ENCODE measurements at regions not wholly inside any gene's neighbourhood (a gene's known extent, or its start where the extent isn't known, plus 50 kb on each side); places are given as distances from the start of the nearest gene placed in this dataset.
"Not testable (repeated sequence)": the region's sequence is repeated elsewhere in the genome, so short reads cannot be mapped to it uniquely, and the experiment has no call there.

DNA sequence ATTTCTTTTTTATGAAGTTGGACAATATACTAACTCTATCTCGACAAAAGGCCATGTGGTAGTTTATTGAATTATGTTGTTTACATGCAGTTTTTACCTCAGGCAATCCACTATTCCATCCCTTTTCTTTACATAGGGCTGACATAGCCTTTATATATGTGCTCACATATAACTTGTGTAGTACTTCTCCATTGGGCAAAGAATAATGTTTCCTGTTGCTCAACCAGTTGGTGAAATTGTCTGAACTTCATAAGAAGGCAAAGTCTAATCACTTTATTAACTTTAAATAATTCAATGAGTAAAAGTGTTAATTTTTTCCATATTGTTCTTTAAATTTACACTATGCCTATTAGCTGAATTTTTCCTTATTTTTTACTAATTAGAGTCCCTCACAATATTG lies 1272.1 kb downstream of the EPHA7 start:
- no peak for DNase-seq (ENCODE audit: low spot score)

DNA sequence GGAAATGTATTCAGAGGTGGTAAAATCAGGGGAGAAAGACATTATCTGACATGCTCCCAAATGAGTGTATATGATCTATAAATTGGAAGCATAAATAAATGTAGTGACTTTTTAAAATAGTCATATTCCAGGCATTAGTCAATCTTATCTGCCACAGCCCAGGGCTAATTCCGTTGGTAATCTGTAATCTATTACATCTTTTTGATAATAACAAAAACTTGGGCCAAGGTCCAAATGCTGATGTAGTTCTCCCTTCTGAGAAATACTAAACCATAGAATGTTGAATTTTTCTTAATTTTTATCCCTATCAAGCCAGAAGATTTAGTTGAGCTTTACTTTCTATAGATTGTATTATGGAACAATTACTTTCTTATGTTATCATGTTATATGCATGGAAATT lies 1279.8 kb downstream of the EPHA7 start:
- no peak for DNase-seq (ENCODE audit: low spot score)

DNA sequence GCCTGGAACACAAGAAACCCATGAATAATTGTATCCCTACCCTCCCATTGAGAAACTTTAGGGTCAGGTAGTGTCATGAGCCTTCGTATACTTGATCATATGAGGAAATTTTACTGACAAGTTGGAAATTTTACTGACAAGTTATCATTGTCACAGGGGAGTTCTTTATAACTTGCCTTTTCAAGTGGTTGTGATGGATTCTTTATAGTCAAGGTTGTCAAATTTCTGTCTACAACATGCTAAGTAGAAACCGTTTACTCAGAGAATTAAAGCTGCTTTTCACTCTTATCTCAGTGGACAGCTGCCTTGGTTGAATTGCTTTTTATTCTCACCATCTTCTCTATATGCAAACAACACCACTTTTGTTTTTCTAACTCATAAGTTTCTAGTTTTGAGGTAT lies 1286.4 kb downstream of the EPHA7 start:
- no peak for DNase-seq (ENCODE audit: low spot score)

DNA sequence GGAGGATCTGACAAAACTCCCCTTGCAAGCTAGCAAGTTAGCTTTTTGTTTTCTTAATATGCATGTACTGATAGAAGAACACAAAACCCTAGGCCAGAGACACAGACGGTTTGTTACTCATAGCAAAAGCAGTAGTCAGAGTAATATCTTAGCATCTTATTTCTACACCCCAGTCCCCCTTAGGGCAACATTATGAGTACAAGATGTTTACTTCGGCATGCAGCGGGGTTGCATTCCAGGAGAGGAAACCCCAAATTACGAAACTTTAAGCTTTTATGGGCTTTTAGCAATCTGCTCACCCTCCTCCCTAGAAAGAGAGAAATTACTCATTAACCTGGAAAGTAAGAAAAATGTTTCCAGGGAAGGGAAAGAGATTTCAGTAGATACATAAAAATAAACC lies 1286.9 kb downstream of the EPHA7 start:
- no peak for DNase-seq (ENCODE audit: low spot score)

DNA sequence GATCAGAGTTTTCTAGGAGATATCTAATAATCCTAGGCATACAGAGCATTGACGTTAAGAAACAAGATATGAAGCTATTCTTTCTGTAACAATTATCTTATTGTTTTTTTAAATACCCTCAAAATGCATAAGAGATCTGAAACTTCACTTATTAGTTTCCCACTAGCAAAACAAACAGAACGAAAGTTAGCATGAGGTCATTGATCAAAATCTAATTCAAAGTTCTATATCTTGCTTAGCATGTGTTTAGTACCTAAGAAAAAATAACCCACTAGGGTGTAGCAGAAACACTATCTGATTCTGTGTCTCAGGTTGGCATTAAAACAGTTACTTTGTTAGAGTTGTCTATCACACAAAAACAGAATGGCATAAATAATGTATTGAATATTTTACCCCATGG lies 1288.4 kb downstream of the EPHA7 start:
- DNase-seq (ENCODE audit: low spot score) = no peak

DNA sequence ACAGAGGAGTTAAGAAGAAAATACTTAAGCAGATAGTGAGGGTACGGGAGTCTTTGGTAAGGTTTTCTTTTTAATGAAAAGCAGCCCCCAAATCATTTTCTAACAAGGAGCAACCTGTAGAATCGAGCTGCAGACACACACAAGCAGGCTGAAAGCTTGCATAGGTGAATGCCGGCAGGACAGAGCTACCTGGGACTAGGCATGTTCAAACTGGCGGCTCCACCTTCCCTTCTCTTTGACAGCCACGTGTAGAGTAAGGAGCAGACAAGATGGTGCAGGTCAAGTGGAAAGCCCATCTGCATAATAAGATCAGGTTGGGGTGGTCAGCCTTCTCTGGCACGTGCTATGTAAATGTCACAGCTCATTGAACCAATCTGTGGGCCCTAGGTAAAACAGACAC lies 1292.4 kb downstream of the EPHA7 start:
- DNase-seq (ENCODE audit: low spot score) = no peak

DNA sequence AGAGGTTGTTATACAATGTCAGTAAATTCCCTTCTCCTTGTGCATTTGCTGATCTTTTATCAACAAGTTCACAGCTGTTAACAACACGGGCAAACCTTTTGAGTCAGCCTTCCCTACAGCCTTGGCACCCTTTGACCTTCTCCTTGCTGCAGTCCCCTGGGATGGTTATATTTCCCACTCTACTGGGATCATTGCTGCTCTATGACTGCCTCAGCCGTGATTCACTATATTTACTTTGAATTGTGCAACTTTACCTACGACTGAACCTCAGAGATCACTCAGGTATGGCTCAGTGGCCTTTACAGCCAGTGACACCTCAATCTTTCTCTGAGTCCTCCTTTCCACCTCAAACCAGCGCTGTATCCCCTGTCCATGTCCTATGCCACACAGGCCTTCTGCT lies 1293.3 kb downstream of the EPHA7 start:
- DNase-seq (ENCODE audit: low spot score) = no peak

DNA sequence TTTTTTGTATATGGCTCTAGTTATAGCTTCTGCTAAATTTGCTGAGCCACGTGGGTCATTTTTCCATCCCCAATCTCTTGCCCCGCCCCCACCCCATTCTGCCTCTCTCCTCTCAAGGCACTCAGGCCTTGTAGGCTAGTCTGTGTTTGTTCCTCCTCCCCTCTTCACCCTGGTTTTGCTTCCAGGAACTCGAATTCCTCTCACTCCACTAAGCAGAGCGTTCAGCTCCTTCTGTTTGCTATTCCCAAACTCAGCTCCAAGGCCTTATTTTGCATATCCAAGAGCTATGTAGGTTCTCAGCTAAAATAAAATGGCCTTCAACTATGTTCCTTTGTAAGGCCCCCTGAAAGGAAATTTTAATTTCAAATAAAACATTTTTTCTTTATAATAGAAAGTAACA lies 1293.7 kb downstream of the EPHA7 start:
- no peak for DNase-seq (ENCODE audit: low spot score)

DNA sequence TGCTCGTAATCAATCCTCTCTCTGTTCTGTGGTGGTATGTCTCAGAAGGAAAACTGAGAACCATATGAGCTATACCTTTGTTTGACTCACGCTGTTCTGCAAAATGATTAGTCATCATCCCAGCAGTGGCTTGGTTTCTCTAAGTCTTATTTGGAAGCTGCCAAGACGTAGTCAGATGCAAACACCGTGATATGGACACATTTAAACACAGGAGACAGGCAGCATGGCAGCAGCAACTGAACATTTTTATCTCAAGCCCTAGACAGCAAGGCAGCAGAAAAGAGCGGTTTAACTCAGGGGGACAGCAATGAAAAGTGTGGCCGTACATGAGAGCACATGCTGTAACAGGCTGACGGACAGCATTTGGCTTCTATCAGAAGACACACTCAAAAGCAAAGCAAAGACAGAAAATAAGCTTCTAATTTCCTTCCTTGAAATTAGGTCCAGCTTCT lies 1295.1 kb downstream of the EPHA7 start:
- no peak for DNase-seq (ENCODE audit: low spot score)

DNA sequence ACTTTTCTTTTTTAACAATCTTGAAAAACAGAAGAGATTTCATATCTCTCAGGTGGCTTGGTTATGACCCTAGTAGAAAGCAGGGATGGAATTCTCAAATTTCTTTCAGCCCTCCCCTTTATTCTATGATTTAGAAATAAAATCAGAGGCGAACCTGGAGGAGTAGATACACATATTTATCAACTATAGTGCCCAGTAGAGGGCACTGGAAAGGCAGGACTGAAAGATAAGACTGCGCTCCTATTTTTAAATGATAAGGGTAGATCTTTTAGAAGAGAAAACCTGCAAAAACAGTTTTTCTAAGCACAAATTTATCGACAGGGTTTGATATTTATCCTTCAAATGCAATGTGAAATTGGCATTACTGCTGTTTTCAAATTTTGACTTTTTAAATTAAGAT lies 1296.6 kb downstream of the EPHA7 start:
- no peak for DNase-seq (ENCODE audit: low spot score)

DNA sequence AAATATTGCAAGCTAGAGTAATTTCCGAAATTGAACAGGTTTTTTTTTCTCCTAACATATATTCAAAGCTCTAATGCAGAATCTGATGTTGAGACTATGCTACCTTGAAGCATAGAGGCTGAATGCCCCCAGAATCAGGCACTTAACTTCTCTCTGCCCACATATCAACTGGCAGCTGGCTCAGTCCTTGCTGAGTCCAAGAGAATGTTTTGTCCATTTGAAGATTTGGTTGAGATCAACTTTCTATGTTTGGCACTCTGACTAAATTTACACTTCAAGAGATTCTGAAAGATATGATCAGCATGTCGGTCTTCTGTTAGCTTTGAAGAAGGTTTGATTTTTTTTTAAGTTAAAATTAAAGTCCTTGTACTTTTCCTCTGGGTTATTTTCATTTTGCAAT lies 1298.1 kb downstream of the EPHA7 start:
- no peak for DNase-seq (ENCODE audit: low spot score)

DNA sequence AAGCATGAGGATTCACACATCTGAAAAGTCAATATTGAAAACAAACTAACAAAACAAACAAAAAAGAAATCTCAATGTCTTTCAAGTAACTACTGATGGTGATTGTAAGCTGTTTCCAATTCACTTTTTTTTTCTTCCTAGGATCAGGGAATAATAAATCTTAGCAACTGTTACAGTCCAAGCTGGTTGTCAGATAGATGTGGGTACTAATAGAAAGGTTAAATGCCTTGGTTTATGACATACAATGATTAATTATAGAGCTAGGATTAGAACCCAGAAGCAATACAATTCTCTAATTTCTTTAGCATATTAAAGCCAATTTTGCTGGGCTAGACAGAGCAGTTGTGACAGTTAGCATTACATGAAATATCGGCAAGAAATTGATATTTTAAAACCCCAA lies 1301.6 kb downstream of the EPHA7 start:
- no peak for DNase-seq (ENCODE audit: low spot score)

DNA sequence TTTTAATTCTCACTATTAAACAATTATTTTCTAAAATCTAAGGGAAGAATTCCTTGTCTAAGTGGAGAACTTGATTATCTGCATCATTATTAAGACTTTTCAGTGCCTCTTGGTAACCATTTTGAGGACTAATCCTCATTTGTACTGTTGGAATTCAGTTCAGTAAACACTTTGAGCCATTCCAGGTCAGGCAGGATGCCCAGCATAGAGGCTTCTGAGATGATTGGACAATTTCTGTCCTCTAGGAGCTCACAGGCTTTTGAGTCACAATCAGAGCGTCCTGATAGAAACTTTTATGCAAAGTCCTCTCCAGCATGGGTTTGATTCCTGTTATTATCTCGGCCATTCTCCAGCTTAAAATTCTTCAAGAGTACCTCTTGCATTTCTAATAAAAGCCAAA lies 1304.6 kb downstream of the EPHA7 start:
- no peak for DNase-seq (ENCODE audit: low spot score)

DNA sequence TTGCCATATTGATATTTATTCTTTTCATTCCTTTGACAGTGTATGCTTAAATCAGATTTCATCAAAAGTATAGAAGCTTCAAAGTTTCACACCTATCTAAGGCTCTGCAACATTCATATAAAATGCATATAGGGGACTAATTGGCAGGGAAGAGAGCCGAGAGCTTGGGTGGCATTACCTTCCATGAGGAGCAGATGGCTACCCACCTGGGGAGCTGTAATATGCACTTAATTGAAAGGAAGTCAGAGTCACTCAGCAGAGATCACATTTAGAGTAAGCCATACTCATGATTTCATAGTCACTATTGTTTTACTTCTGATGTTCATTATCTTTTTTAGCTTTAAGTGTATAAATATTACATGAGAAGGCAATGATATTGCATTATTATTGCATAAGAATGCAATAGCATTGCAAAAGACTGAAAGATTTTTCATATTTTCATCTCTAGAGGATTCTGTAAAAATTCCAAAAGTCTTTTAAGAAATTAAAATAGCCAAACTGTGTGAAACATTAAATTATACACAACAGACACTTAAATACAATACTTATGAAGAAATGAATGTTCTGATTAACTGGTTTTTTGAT lies 1305.2 kb downstream of the EPHA7 start:
- no peak for DNase-seq (ENCODE audit: low spot score)

DNA sequence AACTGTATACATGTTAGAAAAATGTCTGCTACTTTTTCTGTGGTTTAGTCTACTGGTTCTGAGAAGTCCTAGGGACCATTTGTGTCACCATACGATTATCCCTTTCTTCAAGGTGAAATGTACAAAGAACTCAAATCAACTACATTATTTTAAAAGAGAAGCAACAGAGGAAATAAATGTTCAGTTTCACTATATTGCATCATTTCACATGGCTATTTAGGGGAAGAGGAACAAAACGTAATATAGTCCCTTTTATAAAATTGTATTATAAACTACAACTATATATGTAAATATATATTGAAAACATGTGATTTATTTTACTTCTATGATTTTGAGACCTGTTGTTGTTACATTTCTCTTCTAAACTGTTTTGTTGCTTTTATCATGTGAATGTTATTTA lies 1308.0 kb downstream of the EPHA7 start:
- no peak for DNase-seq (ENCODE audit: low spot score)

DNA sequence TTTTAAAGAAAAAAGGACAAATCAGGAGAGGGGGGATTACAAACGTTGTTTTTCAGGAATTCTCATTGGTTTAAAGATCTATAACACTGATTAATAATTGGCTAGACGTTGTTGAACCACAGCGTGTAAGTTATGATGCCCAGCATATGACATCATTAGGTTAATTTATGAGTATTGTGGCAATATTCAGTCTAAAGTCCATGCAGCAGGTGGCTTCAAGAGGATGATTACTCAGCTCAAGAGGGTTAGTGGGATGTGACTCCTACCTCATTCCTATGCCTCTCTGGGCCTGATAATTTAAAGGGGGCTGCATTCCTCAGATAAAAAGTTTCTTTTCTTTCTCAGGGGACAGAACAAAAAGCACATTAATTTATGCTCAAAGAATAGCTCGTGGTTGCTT lies 1309.0 kb downstream of the EPHA7 start:
- no peak for DNase-seq (ENCODE audit: low spot score)

DNA sequence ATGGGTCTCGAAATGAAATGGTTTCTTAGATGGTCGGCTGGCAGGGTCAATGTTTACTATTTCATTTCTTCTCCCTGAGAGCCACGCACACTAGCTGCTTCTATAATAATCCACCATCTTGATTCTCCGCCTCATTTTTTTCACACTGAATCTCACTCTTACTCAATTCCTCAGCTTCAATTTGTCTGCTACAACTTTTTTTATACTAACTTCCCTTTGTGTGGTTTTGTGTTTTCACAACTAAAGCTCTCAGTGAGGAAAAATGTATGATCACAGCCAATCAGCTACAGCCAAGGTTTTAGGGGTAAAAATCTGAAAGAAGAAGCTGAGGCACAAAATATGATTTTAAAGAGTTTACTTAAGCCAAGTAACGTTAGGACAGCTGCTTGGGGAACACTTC lies 1309.4 kb downstream of the EPHA7 start:
- no peak for DNase-seq (ENCODE audit: low spot score)

DNA sequence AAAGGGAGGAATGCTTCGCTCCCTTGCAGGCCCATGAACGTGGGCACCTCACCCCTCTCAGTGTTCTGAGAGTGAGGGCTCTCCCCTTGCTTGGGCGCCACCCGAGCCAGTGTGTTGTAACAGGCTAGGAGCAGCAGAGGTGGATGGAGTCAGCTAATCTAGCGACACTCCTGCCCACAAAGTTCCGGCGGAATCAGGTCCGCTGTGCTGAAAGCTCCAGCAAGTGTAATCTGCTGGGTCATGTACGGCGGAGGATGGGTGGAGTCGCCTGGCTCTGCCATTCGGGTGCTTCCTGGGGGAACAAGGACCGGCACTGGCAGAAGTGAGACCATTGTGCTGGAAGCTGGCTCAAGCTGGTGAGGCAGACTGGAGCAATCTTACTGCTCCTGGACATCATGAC lies 1310.1 kb downstream of the EPHA7 start:
- no peak for DNase-seq (ENCODE audit: low spot score)

DNA sequence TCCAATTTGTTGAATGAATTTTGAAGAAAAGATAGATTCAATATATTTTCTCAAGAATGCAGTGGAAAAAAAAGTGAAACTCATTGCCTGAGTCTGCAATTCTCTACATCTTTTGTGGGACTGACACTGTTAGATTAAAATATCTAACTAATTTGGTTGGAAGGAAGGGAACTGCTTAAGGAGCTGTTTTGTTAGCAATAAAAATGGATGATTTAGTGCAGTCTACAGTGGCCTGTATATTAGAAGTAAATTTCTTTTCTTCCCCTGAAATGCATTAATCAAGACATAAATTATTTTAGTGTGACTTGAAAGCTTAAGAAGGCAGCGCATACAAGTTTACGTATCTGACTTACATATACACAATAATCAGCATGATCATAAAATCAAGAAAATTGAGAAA lies 1332.6 kb downstream of the EPHA7 start:
- DNase-seq (ENCODE audit: low spot score) = no peak

DNA sequence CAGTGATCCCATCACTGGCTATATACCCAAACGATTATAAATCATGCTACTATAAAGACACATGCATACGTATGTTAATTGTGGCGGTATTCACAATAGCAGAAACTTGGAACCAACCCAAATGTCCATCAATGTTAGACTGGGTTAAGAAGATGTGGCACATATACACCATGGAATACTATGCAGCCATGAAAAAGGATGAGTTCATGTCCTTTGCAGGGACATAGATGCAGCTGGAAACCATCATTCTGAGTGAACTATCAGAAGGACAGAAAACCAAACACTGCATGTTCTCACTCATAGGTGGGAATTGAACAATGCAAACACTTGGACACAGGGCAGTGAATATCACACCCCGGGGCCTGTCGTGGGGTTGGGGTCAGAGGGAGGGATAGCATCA lies 1335.4 kb downstream of the EPHA7 start:
- not testable (repeated sequence) for DNase-seq (ENCODE audit: low spot score)

DNA sequence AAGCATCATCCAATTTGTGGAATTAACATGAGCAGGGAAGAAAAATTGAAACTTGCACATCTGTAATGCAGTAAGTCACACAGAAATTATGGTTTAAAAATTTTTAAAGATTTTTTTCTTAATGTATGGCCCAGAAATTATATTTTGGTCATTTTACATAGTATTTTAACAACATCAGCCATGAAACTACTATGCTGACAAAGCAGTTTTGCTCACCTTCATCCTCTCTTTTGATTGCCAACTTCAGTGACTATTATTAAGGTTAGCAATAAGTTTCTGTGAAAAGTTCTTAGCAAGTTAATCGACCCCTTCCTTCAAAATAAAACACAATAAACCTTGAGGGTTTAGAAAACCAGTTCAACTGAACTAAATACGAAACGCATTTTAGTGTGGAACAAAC lies 1347.0 kb downstream of the EPHA7 start:
- DNase-seq (ENCODE audit: low spot score) = no peak

DNA sequence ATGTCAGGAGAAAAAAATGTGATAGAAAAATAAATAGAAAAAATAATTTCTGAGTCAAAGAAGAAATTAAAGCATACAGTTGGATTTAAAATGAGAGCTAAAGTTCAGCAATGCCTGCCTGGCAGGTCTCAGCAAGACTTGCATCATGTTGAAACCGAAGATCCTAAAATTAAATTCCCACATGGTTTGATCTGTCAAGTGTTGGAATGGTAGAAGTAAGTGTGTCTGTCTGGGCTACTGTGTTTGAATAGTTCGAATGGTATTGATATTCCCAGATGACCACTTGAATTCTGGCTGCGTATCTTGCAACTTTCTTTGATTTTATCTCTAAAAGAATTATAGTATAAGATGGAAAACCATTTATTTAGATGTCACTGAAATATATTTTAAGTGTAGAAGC lies 1349.6 kb downstream of the EPHA7 start:
- no peak for DNase-seq (ENCODE audit: low spot score)

DNA sequence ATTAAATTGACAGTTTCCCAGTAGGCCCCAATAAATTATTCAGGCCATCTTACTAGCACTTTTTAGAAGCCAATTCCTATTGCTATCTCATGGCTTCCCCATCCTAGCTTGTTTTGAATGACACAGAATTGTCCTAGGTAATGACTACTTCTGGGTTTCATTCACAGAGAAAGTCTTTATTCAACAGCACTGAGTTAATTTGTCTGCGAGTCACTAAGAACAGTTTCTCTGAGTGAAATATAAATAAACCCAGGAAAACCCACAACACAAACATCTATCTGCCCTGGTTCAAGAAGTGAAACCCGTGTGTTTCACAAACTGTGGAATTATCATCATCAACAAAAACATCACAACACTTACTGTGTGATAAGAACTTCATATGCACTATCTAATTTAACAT lies 1366.8 kb downstream of the EPHA7 start:
- DNase-seq (ENCODE audit: low spot score) = no peak

DNA sequence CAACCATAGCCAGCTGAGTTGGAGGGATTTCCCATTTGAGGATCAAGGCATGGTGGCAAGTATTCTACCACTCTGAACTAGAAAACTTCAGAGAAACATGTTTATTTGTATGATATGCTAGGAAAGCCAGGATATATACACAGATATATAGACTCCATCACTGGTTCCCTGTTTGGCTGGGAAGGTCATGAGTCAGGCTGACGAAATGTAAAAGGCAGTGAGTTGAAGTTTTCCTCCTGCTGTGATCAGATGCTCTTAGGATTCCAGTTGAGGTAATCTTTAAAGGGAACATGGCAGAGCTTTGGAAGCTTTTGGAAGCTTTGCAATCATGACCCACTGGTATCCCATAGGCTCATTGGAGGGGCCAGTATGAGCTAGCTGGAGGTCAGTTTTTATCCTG lies 1369.1 kb downstream of the EPHA7 start:
- DNase-seq (ENCODE audit: low spot score) = no peak

DNA sequence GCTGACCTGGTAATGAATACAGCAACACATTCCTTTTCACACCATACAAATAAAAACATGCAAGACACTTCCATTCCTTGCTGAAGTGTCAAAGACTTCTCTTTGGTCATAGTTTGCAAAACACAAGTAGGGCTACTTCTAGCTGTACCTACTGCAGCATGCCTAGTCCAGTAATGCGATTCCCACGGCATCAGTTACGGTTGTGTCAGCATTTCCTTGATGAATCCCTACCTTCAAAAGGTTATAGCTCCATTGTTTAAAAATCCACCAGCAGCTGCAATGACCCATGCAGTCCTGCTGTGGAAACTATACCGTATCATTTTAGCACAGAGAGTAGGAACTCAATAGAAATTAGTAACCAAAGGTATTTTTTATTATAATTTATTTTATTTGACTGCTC lies 1371.5 kb downstream of the EPHA7 start:
- DNase-seq (ENCODE audit: low spot score) = no peak

Measured in CD4-positive, alpha-beta T cell treated with Interleukin-2 at 100 ng/mL for 4 hours (primary cell).